Ascending aorta (tissue), 2 donors: ENCODE measurements at regions not wholly inside any gene's neighbourhood (a gene's known extent, or its start where the extent isn't known, plus 50 kb on each side); places are given as distances from the start of the nearest gene placed in this dataset.
A peak's percentile ranks its signal among the peaks of the same experiment; 100 is the strongest.

ENCODE experiments used
- DNase-seq, 2 donors: peaks; one replicate each; pipeline ENCODE4 v3.0.0-alpha.2; 2019; ENCODE audit warnings: low spot score in 2 of 2
- H3K27ac ChIP-seq, 2 donors: fragments of 200-600 bp; sonication (generic); one replicate each; pipeline ENCODE4 v1.5.1; 2016 to 2017; ENCODE audit warnings: mild to moderate bottlenecking in 1 of 2
- H3K27me3 ChIP-seq: fragments of 200-600 bp; sonication (generic); one replicate; pipeline ENCODE4 v1.5.1; 2017
- H3K36me3 ChIP-seq, 2 donors: fragments of 200-600 bp; sonication (generic); one replicate each; pipeline ENCODE4 v1.5.1; 2016
- H3K4me1 ChIP-seq, 2 donors: fragments of 200-600 bp; sonication (generic); one replicate each; pipeline ENCODE4 v1.5.1; 2016 to 2017; ENCODE audit warnings: mild to moderate bottlenecking in 1 of 2
- H3K4me3 ChIP-seq, 2 donors: fragments of 200-600 bp; sonication (generic); one replicate each; pipeline ENCODE4 v1.5.1; 2016 to 2017; ENCODE audit warnings: mild to moderate bottlenecking in 1 of 2
- H3K9me3 ChIP-seq, 2 donors: fragments of 200-600 bp; sonication (generic); one replicate each; pipeline ENCODE4 v1.5.1; 2016
- CTCF ChIP-seq, 3 experiments: fragments of 200-600 bp in 2 of 3; fragments of 450-650 bp in 1 of 3; sonication (generic) in 2 of 3; IDR thresholded peaks; one replicate each; pipeline ENCODE4 v1.5.1; 2016 to 2019; ENCODE audit warnings: antibody characterized with exemption in 3 of 3, mild to moderate bottlenecking in 1 of 3, moderate library complexity in 1 of 3
- intact Hi-C: fragments of 100-400 bp; cut with DNase I; formaldehyde crosslinking; loops from one replicate; pipeline ENCODE4 v1.15.1; 2023

GRCh38 chr20:37455659-37456058 lies 65.4 kb upstream of the NNAT start:
- intact Hi-C loops: no loop called here
- H3K27ac ChIP-seq: no peak overlapping the region
- no peak for TF ChIP-seq CTCF (IDR thresholded peaks at IDR 0.05)
- H3K27me3 ChIP-seq: no peaks in the 10 kb centered on the region
- no peak for DNase-seq
- no peaks in the 10 kb centered on the region for H3K4me1 ChIP-seq
- peaks cover 12 to 32% of the 10 kb centered on the region in 2 donors for H3K9me3 ChIP-seq
- no peak overlapping the region for H3K4me3 ChIP-seq
- no peaks in the 10 kb centered on the region for H3K36me3 ChIP-seq

DNA sequence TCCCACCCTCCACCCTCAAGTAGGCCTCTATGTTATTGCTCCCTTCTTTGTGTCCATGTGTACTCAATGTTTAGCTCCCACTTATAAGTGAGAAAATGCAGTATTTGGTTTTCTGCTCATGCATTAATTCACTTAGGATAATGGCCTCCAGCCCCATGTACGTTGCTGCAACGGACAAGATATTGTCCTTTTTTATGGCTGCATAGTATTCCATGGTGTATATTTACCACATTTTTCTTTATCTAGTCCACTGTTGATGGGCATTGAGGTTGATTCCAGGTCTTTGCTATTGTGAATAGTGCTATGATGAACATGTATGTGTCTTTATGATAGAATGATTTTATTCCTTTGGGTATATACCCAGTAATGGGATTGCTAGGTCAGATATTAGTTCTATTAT lies 64.1 kb upstream of the NNAT start:
- Histone ChIP-seq H3K4me1 (no peaks in the 10 kb centered on the region), H3K27me3 (no peaks in the 10 kb centered on the region), H3K27ac (no peak overlapping the region), H3K36me3 (no peaks in the 10 kb centered on the region), H3K4me3 (no peak overlapping the region), H3K9me3 (peaks cover 12 to 32% of the 10 kb centered on the region in 2 donors)
- intact Hi-C loops: no loop called here
- no peak for DNase-seq
- TF ChIP-seq CTCF (IDR thresholded peaks at IDR 0.05): no peak

DNA sequence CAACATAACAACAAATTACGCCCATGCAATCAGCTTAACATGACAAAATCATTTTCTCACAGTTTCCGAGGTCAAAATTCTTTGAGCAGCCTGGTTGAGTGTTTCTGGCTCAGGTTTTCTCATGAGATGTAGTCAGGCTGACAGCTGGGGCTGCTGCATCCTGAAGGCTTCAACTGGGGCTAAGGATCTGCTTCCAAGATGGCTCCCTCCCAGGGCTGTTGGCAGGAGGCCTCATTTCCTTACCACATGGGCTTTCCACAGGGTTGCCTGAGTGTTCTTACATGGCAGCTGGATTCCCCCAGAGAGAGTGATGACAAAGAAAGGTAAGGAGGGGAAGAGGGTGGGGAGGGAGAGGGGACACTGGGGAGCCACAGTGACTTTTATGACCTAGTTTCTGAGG lies 63.1 kb upstream of the NNAT start:
- Histone ChIP-seq H3K9me3 (peaks cover 12 to 32% of the 10 kb centered on the region in 2 donors), H3K27me3 (no peaks in the 10 kb centered on the region), H3K4me3 (no peak overlapping the region), H3K4me1 (no peaks in the 10 kb centered on the region), H3K27ac (no peak overlapping the region), H3K36me3 (no peaks in the 10 kb centered on the region)
- TF ChIP-seq CTCF (IDR thresholded peaks at IDR 0.05): no peak
- DNase-seq: peak in 1 of 2 donors; percentile 12
- intact Hi-C loops: no loop called here

GRCh38 chr20:37458761-37459160 lies 62.3 kb upstream of the NNAT start:
- H3K4me3 ChIP-seq: no peak overlapping the region
- H3K27me3 ChIP-seq: no peaks in the 10 kb centered on the region
- no peak for TF ChIP-seq CTCF (IDR thresholded peaks at IDR 0.05)
- H3K9me3 ChIP-seq: peaks cover 12 to 32% of the 10 kb centered on the region in 2 donors
- intact Hi-C loops: no loop called here
- no peaks in the 10 kb centered on the region for H3K36me3 ChIP-seq
- H3K4me1 ChIP-seq: no peaks in the 10 kb centered on the region
- no peak overlapping the region for H3K27ac ChIP-seq
- peak in 1 of 2 donors; percentile 4 for DNase-seq

DNA sequence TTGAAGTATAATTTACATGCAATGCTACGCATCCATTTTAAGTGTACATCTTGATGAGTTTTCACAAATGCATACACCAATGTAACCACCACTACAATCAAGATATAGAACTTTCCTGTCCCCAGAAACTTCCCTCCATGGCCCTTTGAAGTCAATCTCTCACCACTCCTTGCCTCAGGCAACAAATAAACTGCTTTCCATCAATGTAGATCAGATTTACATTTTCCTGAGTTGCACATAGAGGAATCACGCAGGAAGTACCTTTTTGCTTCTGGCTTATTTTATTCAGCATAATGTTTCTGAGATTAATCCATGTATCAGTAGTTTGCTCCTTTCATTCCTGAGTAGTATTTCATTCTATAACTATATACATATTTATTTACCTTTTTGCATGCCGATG lies 59.6 kb upstream of the NNAT start:
- H3K36me3 ChIP-seq: no peaks in the 10 kb centered on the region
- TF ChIP-seq CTCF (IDR thresholded peaks at IDR 0.05): no peak
- H3K4me3 ChIP-seq: no peak overlapping the region
- H3K27ac ChIP-seq: no peak overlapping the region
- no peaks in the 10 kb centered on the region for H3K4me1 ChIP-seq
- H3K9me3 ChIP-seq: peaks cover 7 to 10% of the 10 kb centered on the region in 2 donors
- no peaks in the 10 kb centered on the region for H3K27me3 ChIP-seq
- DNase-seq: peak in 1 of 2 donors; percentile 2
- intact Hi-C loops: no loop called here
